ENCODE measurements at regions not wholly inside any gene's neighbourhood (a gene's known extent, or its start where the extent isn't known, plus 50 kb on each side); places are given as distances from the start of the nearest gene placed in this dataset.

DNA sequence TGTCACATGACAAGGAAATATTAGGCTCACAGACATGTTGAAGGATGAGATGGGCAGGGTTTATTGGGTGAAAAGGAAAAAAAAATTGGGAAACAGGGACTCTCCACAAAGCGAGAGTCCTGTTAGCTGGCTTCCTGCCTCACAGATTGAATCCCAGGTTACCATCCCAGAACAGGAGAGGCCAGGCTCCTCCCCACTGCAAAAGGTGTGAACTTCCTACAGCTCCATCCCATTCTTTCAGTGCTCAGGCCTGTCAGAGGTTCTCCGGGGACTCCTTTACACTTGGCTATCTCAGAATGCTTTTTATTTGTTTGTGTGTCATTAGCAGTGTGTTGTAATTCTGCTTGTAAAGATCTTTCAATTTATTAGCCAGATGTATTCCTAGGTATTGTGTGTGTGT lies 115.1 kb downstream of the ADTRP start:
- H3K4me1 ChIP-seq (ENCODE audit: control insufficient read depth in 2 of 2, insufficient read depth in 2 of 2, low read length in 2 of 2), result no peaks in the 10 kb centered on the region
- no peaks in the 10 kb centered on the region for H3K27me3 ChIP-seq (ENCODE audit: control insufficient read depth in 2 of 2, insufficient read depth in 1 of 2, low read length in 1 of 2)
- no peak overlapping the region for H3K27ac ChIP-seq (ENCODE audit: low read depth in 1 of 2, low read length in 1 of 2)
- H3K36me3 ChIP-seq (ENCODE audit: control insufficient read depth in 2 of 2, insufficient read depth in 2 of 2, low read length in 1 of 2), result no peaks in the 10 kb centered on the region
- peaks cover 0 to 3% of the 10 kb centered on the region in 2 donors for H3K9me3 ChIP-seq (ENCODE audit: control insufficient read depth in 2 of 2, insufficient read depth in 1 of 2, low read length in 1 of 2)
- no peak overlapping the region for H3K4me3 ChIP-seq (ENCODE audit: low read length in 2 of 2)
- 98% methylated on average over 2 of the region's 2 CpGs for WGBS
- no peak for DNase-seq (ENCODE audit: low read depth in 6 of 9, low spot score in 9 of 9)

All from thymus (tissue), 11 donors.